ENCODE measurements at regions not wholly inside any gene's neighbourhood (a gene's known extent, or its start where the extent isn't known, plus 50 kb on each side); places are given as distances from the start of the nearest gene placed in this dataset.

DNA sequence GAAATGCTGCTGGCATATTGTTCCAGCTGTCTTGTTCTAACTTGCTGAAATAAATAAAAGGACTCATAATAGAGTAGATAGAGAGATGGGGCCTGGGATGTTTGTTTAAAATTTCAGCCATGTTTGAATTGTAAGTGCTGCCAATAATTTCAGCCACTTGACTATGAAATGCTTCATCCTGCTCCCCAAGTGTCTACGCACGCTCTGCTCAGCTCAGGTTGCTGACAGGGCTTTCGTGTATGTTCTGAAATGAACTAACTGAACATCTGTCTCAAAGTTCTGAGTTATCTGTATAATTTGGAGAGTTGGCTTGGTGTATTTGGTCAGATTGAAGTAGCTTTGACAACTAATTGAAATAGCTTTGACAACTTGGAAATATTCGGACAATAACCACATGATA lies 387.8 kb downstream of the BMP2 start:
- TF ChIP-seq EZH2 (IDR thresholded peaks at IDR 0.05; ENCODE audit: low read length) = no peak
- TF ChIP-seq, protein P1, sequence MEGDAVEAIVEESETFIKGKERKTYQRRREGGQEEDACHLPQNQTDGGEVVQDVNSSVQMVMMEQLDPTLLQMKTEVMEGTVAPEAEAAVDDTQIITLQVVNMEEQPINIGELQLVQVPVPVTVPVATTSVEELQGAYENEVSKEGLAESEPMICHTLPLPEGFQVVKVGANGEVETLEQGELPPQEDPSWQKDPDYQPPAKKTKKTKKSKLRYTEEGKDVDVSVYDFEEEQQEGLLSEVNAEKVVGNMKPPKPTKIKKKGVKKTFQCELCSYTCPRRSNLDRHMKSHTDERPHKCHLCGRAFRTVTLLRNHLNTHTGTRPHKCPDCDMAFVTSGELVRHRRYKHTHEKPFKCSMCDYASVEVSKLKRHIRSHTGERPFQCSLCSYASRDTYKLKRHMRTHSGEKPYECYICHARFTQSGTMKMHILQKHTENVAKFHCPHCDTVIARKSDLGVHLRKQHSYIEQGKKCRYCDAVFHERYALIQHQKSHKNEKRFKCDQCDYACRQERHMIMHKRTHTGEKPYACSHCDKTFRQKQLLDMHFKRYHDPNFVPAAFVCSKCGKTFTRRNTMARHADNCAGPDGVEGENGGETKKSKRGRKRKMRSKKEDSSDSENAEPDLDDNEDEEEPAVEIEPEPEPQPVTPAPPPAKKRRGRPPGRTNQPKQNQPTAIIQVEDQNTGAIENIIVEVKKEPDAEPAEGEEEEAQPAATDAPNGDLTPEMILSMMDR (optimal IDR thresholded peaks at IDR 0.05 in 1 of 3, IDR thresholded peaks at IDR 0.05 in 1 of 3, conservative IDR thresholded peaks at IDR 0.05 in 1 of 3; ENCODE audit: extremely low read depth in 1 of 3, insufficient read depth in 2 of 3, low read length in 3 of 3) = no peak

Measured in keratinocyte (primary cell).